ENCODE measurements at regions not wholly inside any gene's neighbourhood (a gene's known extent, or its start where the extent isn't known, plus 50 kb on each side); places are given as distances from the start of the nearest gene placed in this dataset.

GRCh38 chr7:41808541-41808940, 105.7 kb upstream of the INHBA start:
- peaks cover 6% of the 10 kb centered on the region for H3K27me3 Mint-ChIP-seq
- H3K9me3 Mint-ChIP-seq = no peaks in the 10 kb centered on the region
- DNase-seq (no peak), ATAC-seq (no peak)
- no peak overlapping the region for H3K4me3 Mint-ChIP-seq
- no peaks in the 10 kb centered on the region for H3K4me1 Mint-ChIP-seq
- no peak overlapping the region for H3K27ac Mint-ChIP-seq

- H3K4me1 Mint-ChIP-seq = no peaks in the 10 kb centered on the region
Measured at GRCh38 chr7:41803569-41803968, 100.7 kb upstream of the INHBA start.

GRCh38 chr7:41796331-41796730, 93.4 kb upstream of the INHBA start:
- Mint-ChIP-seq H3K27me3 (peaks cover 7% of the 10 kb centered on the region), H3K27ac (no peak overlapping the region), H3K9me3 (no peaks in the 10 kb centered on the region), H3K4me1 (no peaks in the 10 kb centered on the region), H3K4me3 (no peak overlapping the region)
- ATAC-seq (no peak), DNase-seq (no peak)

More at GRCh38 chr7:41803569-41803968, 100.7 kb upstream of the INHBA start:
- Mint-ChIP-seq H3K4me3 (no peak overlapping the region), H3K9me3 (no peaks in the 10 kb centered on the region), H3K27ac (no peak overlapping the region), H3K27me3 (peaks cover 7% of the 10 kb centered on the region)
- no peak for DNase-seq
- no peak for ATAC-seq

- Mint-ChIP-seq H3K27me3 (peaks cover 7% of the 10 kb centered on the region), H3K9me3 (no peaks in the 10 kb centered on the region)
Measured at GRCh38 chr7:41795276-41795833, 92.5 kb upstream of the INHBA start.

GRCh38 chr7:41793556-41793955, 90.7 kb upstream of the INHBA start:
- peaks cover 7% of the 10 kb centered on the region for H3K27me3 Mint-ChIP-seq
- no peak overlapping the region for H3K4me3 Mint-ChIP-seq
- ATAC-seq (no peak), DNase-seq (no peak)
- no peak overlapping the region for H3K27ac Mint-ChIP-seq
- H3K9me3 Mint-ChIP-seq = no peaks in the 10 kb centered on the region
- H3K4me1 Mint-ChIP-seq = no peaks in the 10 kb centered on the region

More at GRCh38 chr7:41795276-41795833, 92.5 kb upstream of the INHBA start:
- H3K4me3 Mint-ChIP-seq = no peak overlapping the region
- ATAC-seq (no peak), DNase-seq (no peak)
- H3K27ac Mint-ChIP-seq = peak overlapping the region in 1 of 2 donors; percentile 35
- no peaks in the 10 kb centered on the region for H3K4me1 Mint-ChIP-seq

GRCh38 chr7:41792120-41792519, 89.2 kb upstream of the INHBA start:
- Mint-ChIP-seq H3K27me3 (peaks cover 14% of the 10 kb centered on the region), H3K4me3 (no peak overlapping the region), H3K9me3 (no peaks in the 10 kb centered on the region), H3K27ac (no peak overlapping the region), H3K4me1 (no peaks in the 10 kb centered on the region)
- no peak for ATAC-seq
- no peak for DNase-seq

- no peak for ATAC-seq
- Mint-ChIP-seq H3K4me3 (no peak overlapping the region), H3K27ac (no peak overlapping the region), H3K27me3 (peaks cover 12% of the 10 kb centered on the region), H3K4me1 (no peaks in the 10 kb centered on the region), H3K9me3 (no peaks in the 10 kb centered on the region)
- no peak for DNase-seq
Measured at GRCh38 chr7:41788556-41788955, 85.7 kb upstream of the INHBA start.

- H3K27ac Mint-ChIP-seq = no peak overlapping the region
- ATAC-seq (no peak), DNase-seq (no peak)
- peaks cover 12% of the 10 kb centered on the region for H3K27me3 Mint-ChIP-seq
- no peak overlapping the region for H3K4me3 Mint-ChIP-seq
- H3K4me1 Mint-ChIP-seq = no peaks in the 10 kb centered on the region
- H3K9me3 Mint-ChIP-seq = no peaks in the 10 kb centered on the region
Measured at GRCh38 chr7:41787651-41788350, 84.9 kb upstream of the INHBA start.

GRCh38 chr7:41786944-41787343, 84.1 kb upstream of the INHBA start:
- ATAC-seq (no peak), DNase-seq (no peak)
- no peaks in the 10 kb centered on the region for H3K9me3 Mint-ChIP-seq
- H3K27me3 Mint-ChIP-seq = peaks cover 12% of the 10 kb centered on the region
- no peak overlapping the region for H3K4me3 Mint-ChIP-seq
- H3K27ac Mint-ChIP-seq = no peak overlapping the region
- H3K4me1 Mint-ChIP-seq = no peaks in the 10 kb centered on the region

GRCh38 chr7:41786404-41786803, 83.5 kb upstream of the INHBA start:
- no peak for DNase-seq
- no peak overlapping the region for H3K4me3 Mint-ChIP-seq
- H3K27me3 Mint-ChIP-seq = peaks cover 12% of the 10 kb centered on the region

GRCh38 chr7:41785840-41786239, 83.0 kb upstream of the INHBA start:
- Mint-ChIP-seq H3K4me1 (no peaks in the 10 kb centered on the region), H3K9me3 (peaks cover 0 to 4% of the 10 kb centered on the region in 2 donors), H3K27me3 (peaks cover 12% of the 10 kb centered on the region), H3K27ac (no peak overlapping the region), H3K4me3 (no peak overlapping the region)
- ATAC-seq (no peak), DNase-seq (no peak)

More at GRCh38 chr7:41786404-41786803, 83.5 kb upstream of the INHBA start:
- Mint-ChIP-seq H3K4me1 (no peaks in the 10 kb centered on the region), H3K9me3 (no peaks in the 10 kb centered on the region), H3K27ac (no peak overlapping the region)
- no peak for ATAC-seq

GRCh38 chr7:41785265-41785664, 82.4 kb upstream of the INHBA start:
- H3K4me1 Mint-ChIP-seq = no peaks in the 10 kb centered on the region
- DNase-seq (no peak), ATAC-seq (no peak)
- no peak overlapping the region for H3K27ac Mint-ChIP-seq
- H3K9me3 Mint-ChIP-seq = peaks cover 0 to 7% of the 10 kb centered on the region in 2 donors
- H3K27me3 Mint-ChIP-seq = peaks cover 12% of the 10 kb centered on the region
- H3K4me3 Mint-ChIP-seq = no peak overlapping the region

- Mint-ChIP-seq H3K4me3 (no peak overlapping the region), H3K27ac (no peak overlapping the region), H3K4me1 (no peaks in the 10 kb centered on the region), H3K27me3 (no peaks in the 10 kb centered on the region), H3K9me3 (peaks cover 0 to 11% of the 10 kb centered on the region in 2 donors)
- DNase-seq (no peak), ATAC-seq (no peak)
Measured at GRCh38 chr7:41779918-41780317, 77.0 kb upstream of the INHBA start.

- no peaks in the 10 kb centered on the region for H3K27me3 Mint-ChIP-seq
- H3K4me1 Mint-ChIP-seq = no peaks in the 10 kb centered on the region
- H3K27ac Mint-ChIP-seq = peak overlapping the region in 1 of 2 donors; percentile 13
- ATAC-seq (no peak), DNase-seq (no peak)
- H3K4me3 Mint-ChIP-seq = no peak overlapping the region
- H3K9me3 Mint-ChIP-seq = peaks cover 0 to 11% of the 10 kb centered on the region in 2 donors
Measured at GRCh38 chr7:41777894-41778596, 75.2 kb upstream of the INHBA start.

- Mint-ChIP-seq H3K4me1 (no peaks in the 10 kb centered on the region), H3K27me3 (peaks cover 8% of the 10 kb centered on the region), H3K9me3 (peaks cover 0 to 5% of the 10 kb centered on the region in 2 donors), H3K27ac (no peak overlapping the region), H3K4me3 (no peak overlapping the region)
- no peak for DNase-seq
- no peak for ATAC-seq
Measured at GRCh38 chr7:41774966-41775365, 72.1 kb upstream of the INHBA start.

- H3K4me3 Mint-ChIP-seq = no peak overlapping the region
- no peak overlapping the region for H3K27ac Mint-ChIP-seq
- H3K27me3 Mint-ChIP-seq = peaks cover 12% of the 10 kb centered on the region
Measured at GRCh38 chr7:41773756-41774155, 70.9 kb upstream of the INHBA start.

More at GRCh38 chr7:41773756-41774155, 70.9 kb upstream of the INHBA start:
- DNase-seq (no peak), ATAC-seq (no peak)
- Mint-ChIP-seq H3K9me3 (peaks cover 0 to 11% of the 10 kb centered on the region in 2 donors), H3K4me1 (no peaks in the 10 kb centered on the region)

All from stimulated activated naive CD8-positive, alpha-beta T cell treated with anti-CD3 and anti-CD28 coated beads, Interleukin-15, amount 100 ng/mL, for 72 hours (primary cell).